Activated CD4-positive, alpha-beta T cell treated with anti-CD3 and anti-CD28 coated beads for 48 hours (primary cell): ENCODE measurements at regions not wholly inside any gene's neighbourhood (a gene's known extent, or its start where the extent isn't known, plus 50 kb on each side); places are given as distances from the start of the nearest gene placed in this dataset.
"Not testable (repeated sequence)": the region's sequence is repeated elsewhere in the genome, so short reads cannot be mapped to it uniquely, and the experiment has no call there.

Experiments
- DNase-seq: peaks from one replicate; pipeline ENCODE4 v3.0.0-alpha.2; 2020

- no peak for DNase-seq
Measured at GRCh38 chr20:46785958-46786357, 76.5 kb downstream of the SLC2A10 start.

DNA sequence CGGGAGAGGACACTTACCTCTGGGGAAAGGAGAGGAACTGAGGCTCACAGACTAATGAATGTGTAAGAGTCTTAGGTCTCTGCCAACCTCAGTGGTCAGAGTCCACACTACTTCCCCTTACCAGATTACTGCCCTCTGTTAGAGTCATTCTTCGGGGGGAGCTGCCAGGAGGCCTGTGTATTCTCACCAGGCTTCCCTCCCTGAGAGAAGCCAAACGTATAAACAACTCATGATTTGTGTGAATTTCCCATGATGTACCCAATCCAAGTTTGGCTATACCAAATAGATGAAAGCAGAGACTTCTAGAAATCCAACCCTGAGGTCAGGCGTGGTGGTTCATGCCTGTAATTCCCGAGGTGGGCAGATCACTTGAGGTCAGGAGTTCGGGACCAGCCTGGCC lies 77.1 kb downstream of the SLC2A10 start:
- DNase-seq, result no peak

GRCh38 chr20:46787991-46788762 lies 78.7 kb downstream of the SLC2A10 start:
- no peak for DNase-seq

DNA sequence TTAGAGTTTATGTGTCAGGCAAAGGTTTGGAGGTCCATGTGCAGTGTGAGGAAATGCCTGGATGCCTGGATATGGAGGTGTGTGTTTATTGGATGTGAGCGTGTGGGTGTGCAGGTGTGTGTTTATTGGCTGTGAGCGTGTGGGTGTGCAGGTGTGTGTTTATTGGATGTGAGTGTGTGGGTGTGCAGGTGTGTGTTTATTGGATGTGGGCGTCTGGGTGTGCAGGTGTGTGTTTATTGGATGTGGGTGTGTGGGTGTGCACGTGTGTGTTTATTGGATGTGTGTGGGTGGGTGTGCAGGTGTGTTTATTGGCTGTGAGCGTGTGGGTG lies 79.3 kb downstream of the SLC2A10 start:
- not testable (repeated sequence) for DNase-seq

DNA sequence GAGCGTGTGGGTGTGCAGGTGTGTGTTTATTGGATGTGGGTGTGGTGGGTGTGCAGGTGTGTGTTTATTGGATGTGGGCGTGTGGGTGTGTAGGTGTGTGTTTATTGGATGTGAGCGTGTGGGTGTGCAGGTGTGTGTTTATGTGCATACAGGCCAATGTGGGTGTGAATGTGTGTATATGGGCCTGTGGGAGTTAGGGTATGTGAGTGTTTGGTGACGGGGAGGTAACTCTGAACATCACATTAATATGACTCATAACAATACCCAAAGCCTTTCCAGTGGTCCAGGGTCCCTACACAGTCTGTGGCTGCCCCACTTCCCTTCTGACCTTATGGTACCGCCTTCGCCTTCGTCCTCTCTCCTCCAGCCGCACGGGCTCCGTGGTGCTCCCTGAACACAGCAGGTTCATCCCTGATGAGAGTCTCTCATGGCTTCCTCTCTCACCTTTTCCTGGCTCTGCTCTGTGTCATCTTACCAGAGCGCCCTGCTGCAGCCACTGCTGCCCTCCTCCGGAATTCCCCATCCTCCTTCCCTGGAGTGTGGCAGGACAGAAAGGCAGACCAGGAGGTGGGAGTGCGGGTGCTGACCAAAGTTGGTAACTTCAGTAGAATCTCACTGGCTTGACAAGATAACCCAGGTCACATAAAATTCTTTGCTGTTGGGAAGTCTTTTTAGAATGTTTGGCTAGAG lies 80.0 kb downstream of the SLC2A10 start:
- no peak for DNase-seq

DNA sequence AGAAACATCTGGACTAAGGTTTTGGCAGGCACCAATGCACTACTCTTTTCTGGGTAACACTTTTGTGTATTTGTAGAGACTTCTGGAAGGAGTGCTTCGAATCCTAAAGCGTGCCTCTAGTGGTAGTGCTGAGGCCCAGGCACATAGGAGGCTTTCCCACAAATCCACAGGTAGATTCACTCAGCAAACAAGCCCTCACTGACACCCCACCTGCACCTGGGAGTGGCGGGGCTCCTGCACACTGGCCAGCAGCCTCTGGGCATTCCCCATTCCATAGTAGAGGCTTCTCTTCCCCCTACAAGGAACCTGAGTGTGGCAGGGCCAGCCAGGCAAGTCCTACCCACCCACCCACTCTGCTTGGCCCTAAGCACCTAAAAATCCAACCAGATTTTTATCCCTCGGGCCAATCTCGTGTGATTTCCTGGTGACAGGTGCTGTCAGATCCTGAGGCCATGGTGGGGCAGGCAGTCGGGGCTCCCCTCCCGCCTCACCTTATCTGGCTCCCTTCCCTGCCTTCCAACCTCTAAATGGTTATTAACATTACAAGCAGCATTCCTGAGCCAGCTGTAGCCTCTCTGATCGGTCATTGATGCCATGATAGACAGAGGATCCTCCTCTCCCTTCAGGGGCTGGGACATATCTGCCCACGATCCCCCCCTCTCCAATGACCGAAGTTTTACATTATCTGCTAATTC lies 82.4 kb downstream of the SLC2A10 start:
- no peak for DNase-seq

- DNase-seq, result no peak
Measured at GRCh38 chr20:46797206-46797605, 87.8 kb downstream of the SLC2A10 start.

- no peak for DNase-seq
Measured at GRCh38 chr20:46798430-46798829, 89.0 kb downstream of the SLC2A10 start.

DNA sequence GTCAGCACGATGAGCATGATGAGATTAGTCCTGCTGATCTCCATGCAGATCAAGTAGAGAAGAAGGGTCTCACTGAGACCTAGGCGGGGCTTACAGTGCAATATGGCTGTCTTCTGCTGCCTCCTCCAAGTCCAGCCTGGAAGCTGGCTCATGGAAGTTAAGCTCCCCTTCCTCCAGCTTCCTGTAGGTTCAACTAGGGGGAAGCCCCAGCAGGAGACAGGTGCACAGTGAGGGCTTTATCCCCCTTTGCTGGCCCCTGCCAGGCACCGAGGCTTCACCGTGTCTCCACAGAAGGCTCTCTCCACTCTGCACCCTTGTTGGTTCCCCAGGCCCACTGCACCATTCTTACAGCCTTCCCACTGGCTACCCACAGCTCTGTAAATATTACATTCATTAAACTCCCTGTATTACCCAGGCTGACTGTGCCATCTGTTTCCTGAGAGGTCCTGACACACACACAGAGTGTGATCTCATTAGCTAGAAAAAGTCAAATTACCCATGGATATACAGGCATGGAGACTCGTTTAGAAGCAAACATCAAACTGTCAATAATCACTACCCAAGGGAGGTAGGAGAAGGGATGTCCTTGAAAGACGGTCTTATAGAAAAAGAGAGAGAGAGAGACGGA lies 90.4 kb downstream of the SLC2A10 start:
- DNase-seq, result no peak

GRCh38 chr20:46800409-46800804 lies 91.0 kb downstream of the SLC2A10 start:
- no peak for DNase-seq

DNA sequence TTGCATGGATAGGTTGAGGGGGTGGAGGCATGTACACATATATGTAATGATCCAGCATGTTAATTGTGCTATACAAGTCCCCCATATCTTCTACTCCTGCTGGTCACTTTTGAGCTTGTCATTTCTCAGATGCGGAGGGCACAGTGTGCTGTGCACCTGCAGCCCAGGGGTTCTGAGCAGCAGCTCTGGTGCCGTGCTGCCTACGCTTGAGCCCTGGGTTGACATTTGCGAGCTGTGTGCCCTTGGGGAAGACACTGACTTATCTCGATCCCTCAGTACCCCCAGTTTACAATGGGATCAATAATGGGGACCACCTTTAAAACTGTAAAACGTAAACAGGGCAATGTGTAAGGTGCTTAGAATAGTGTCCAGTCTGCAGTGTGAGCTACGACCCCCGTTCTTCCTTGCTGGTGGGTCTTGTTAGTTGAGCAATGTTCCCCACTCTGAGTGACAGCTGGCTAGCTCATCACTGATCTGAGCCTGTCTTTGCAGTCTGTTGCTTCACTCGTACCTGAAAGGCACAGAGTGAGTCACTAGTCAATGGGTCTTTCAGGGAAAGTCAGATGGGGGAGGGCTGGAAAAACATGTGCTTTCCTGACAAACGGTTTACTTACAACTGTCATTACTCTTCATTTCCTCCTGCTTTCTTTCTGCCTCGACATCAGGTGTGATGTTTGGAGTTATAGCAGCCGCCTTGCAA lies 91.7 kb downstream of the SLC2A10 start:
- no peak for DNase-seq

DNA sequence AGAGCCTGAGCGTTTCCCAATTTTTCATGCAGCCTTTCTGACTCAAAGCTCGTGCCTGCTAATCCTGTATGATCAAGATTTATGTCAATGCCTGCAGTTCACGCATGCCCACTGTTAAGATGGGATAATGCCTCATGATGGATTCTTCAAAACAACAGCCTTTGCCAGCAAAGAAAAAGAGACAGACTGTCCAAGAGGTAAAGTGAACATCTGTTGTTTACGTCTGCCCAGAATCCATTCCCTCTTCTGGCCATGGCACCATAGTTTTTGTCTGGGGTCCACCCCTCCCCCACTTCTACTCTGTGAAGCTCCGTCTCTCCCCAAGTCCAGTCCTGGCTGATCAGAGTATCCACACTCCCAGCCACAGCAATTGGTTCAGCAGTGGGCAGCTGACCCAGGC lies 91.9 kb upstream of the EYA2 start:
- no peak for DNase-seq

- DNase-seq, result no peak
Measured at GRCh38 chr20:46803123-46804020, 91.3 kb upstream of the EYA2 start.

DNA sequence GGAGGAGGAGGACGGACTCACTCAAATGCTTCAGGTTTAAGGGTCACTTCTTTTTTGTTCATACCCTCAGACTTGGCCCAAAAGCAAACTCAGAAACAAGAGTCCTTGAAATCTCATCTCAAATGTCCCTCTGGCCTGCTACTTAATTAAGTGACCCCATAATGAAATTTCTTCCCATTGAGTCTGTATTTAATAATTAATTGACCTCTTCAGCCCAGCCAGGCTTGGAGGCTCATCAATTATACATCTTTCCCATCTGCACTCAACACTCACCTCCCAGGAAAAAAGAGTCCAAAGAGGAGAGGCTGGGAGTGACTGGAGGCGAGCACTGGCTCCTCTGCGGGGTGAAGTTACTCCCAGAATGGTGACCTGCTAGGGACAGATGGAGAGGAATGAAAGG lies 90.5 kb upstream of the EYA2 start:
- no peak for DNase-seq

GRCh38 chr20:46805836-46806235 lies 88.8 kb upstream of the EYA2 start:
- no peak for DNase-seq

- DNase-seq, result no peak
Measured at GRCh38 chr20:46807998-46808397, 86.6 kb upstream of the EYA2 start.

DNA sequence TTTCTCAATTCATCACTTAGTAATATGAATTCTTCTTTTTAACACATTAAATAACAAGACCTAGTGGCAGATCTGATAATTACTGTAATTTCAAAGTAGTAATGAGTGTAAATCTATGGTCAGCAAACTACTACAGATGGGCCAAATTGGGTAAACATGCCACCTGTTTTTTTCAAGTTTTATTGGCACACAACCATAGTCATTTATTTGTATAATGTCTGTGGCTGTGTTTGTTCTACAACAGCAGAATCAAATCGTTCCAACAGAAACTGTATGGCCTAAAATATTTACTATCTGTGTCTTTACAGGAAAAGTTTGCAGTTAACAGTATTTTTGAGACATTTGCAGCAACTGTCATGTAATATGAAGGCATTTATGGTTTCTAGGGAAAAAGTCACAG lies 86.1 kb upstream of the EYA2 start:
- no peak for DNase-seq

- DNase-seq, result no peak
Measured at GRCh38 chr20:46809706-46810360, 84.8 kb upstream of the EYA2 start.

- no peak for DNase-seq
Measured at GRCh38 chr20:46810448-46811223, 84.0 kb upstream of the EYA2 start.

GRCh38 chr20:46811224-46812084 lies 83.2 kb upstream of the EYA2 start:
- DNase-seq, result no peak
